ENCODE measurements at regions not wholly inside any gene's neighbourhood (a gene's known extent, or its start where the extent isn't known, plus 50 kb on each side); places are given as distances from the start of the nearest gene placed in this dataset.

DNA sequence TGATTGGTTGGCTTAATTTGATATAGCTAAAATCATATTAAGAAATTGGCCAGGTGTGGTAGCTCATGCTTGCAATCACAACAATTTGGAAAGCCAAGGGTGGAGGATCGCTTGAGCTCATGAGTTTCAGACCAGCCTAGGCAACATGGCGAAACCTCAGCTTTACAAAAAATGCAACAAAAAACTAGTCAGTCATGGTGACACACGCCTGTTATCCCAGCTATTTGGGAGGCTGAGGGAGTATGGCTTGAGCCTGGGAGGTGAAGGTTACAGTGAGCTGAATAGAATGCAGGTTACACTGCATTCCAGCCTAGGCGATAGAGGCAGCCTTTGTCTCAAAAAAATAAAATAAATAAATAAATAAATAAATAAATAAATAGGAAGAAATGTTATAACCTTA lies 1579.6 kb upstream of the SLC10A2 start:
- ChIA-PET CTCF (ENCODE audit: unreplicated experiment) (no interaction called here), POLR2A (no interaction called here)
- Histone ChIP-seq H3K4me1 (ENCODE audit: insufficient read depth, low read length, poor library complexity, severe bottlenecking) (no peaks in the 10 kb centered on the region), H3K9me3 (ENCODE audit: low read length) (no peaks in the 10 kb centered on the region), H3K36me3 (ENCODE audit: insufficient read depth, low read length) (no peaks in the 10 kb centered on the region), H3K4me2 (ENCODE audit: low read length) (no peak overlapping the region), H3K79me2 (ENCODE audit: insufficient read depth, low read depth, low read length) (no peaks in the 10 kb centered on the region), H3K27ac (ENCODE audit: low read depth, low read length, poor library complexity, severe bottlenecking) (no peak overlapping the region), H2AFZ (ENCODE audit: low read length) (no peak overlapping the region), H3K4me3 (ENCODE audit: low read depth, low read length, poor library complexity, severe bottlenecking) (no peak overlapping the region), H3K9me2 (ENCODE audit: insufficient read depth, low read length) (no peaks in the 10 kb centered on the region), H4K20me1 (ENCODE audit: insufficient read depth, low read length) (no peaks in the 10 kb centered on the region)
- BruUV-seq (replicated peaks): no TSS peak
- TF ChIP-seq EZH2phosphoT487 (IDR thresholded peaks at IDR 0.05; ENCODE audit: borderline replicate concordance, low read depth, low read length): no peak
- TF ChIP-seq, protein P1, sequence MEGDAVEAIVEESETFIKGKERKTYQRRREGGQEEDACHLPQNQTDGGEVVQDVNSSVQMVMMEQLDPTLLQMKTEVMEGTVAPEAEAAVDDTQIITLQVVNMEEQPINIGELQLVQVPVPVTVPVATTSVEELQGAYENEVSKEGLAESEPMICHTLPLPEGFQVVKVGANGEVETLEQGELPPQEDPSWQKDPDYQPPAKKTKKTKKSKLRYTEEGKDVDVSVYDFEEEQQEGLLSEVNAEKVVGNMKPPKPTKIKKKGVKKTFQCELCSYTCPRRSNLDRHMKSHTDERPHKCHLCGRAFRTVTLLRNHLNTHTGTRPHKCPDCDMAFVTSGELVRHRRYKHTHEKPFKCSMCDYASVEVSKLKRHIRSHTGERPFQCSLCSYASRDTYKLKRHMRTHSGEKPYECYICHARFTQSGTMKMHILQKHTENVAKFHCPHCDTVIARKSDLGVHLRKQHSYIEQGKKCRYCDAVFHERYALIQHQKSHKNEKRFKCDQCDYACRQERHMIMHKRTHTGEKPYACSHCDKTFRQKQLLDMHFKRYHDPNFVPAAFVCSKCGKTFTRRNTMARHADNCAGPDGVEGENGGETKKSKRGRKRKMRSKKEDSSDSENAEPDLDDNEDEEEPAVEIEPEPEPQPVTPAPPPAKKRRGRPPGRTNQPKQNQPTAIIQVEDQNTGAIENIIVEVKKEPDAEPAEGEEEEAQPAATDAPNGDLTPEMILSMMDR (conservative IDR thresholded peaks at IDR 0.05; ENCODE audit: low read length): no peak
- no peak for DNase-seq (ENCODE audit: low spot score)
- intact Hi-C loops (cut with micrococcal nuclease; ENCODE audit: unreplicated experiment): no loop called here

DNA sequence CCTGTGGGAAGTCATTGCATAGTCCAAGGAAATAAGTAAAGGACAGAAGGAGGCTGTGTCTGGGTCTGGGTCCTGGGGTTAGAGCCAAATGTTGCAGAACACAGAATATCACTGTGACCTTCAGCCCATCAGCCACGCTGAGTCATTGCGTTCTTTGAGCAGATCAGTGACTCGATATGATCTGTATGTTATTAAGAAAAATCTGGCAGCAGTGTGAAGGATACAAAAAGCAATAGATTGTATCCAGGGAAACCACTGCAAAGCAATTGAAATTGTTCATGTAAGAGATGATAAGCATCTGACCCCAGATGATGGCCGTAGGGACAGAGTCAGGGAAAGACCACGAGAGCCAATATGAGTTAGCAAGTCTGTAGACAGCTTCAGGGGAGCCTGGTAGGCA lies 1575.1 kb upstream of the SLC10A2 start:
- Histone ChIP-seq H3K4me1 (ENCODE audit: insufficient read depth, low read length, poor library complexity, severe bottlenecking) (no peaks in the 10 kb centered on the region), H3K9me3 (ENCODE audit: low read length) (no peaks in the 10 kb centered on the region), H3K4me2 (ENCODE audit: low read length) (no peak overlapping the region), H3K79me2 (ENCODE audit: insufficient read depth, low read depth, low read length) (no peaks in the 10 kb centered on the region), H4K20me1 (ENCODE audit: insufficient read depth, low read length) (no peaks in the 10 kb centered on the region), H3K4me3 (ENCODE audit: low read depth, low read length, poor library complexity, severe bottlenecking) (no peak overlapping the region), H3K9me2 (ENCODE audit: insufficient read depth, low read length) (no peaks in the 10 kb centered on the region), H3K27ac (ENCODE audit: low read depth, low read length, poor library complexity, severe bottlenecking) (no peak overlapping the region), H3K36me3 (ENCODE audit: insufficient read depth, low read length) (no peaks in the 10 kb centered on the region), H2AFZ (ENCODE audit: low read length) (no peak overlapping the region)
- TF ChIP-seq, protein P1 (conservative IDR thresholded peaks at IDR 0.05; ENCODE audit: low read length): no peak
- no peak for TF ChIP-seq EZH2phosphoT487 (IDR thresholded peaks at IDR 0.05; ENCODE audit: borderline replicate concordance, low read depth, low read length)
- DNase-seq (ENCODE audit: low spot score): no peak
- BruUV-seq (replicated peaks): no TSS peak
- intact Hi-C loops (cut with micrococcal nuclease; ENCODE audit: unreplicated experiment): no loop called here
- ChIA-PET POLR2A (no interaction called here), CTCF (ENCODE audit: unreplicated experiment) (no interaction called here)

DNA sequence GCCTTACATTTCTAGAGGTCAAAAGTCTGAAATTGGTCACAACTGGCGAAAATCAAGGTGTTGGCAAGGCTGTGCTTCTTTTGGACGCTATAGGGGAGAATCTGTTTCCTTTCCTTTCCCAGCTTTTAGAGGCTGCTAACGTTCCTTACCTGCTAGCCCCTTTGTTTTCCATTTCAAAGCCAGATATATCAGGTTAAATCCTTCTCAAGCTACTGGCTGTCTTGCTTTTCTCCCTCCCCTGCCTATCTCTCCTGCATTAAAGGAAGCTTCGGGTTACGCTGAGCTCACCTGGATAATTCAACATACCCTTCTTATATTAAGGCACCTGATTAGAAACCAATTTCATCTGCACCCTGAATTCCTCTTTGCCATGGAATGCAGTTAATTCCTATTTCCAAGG lies 1569.7 kb upstream of the SLC10A2 start:
- no peak for DNase-seq (ENCODE audit: low spot score)
- no peak for TF ChIP-seq EZH2phosphoT487 (IDR thresholded peaks at IDR 0.05; ENCODE audit: borderline replicate concordance, low read depth, low read length)
- TF ChIP-seq, protein P1 (conservative IDR thresholded peaks at IDR 0.05; ENCODE audit: low read length): no peak
- BruUV-seq (replicated peaks): no TSS peak
- Histone ChIP-seq H2AFZ (ENCODE audit: low read length) (no peak overlapping the region), H3K4me3 (ENCODE audit: low read depth, low read length, poor library complexity, severe bottlenecking) (no peak overlapping the region), H3K4me2 (ENCODE audit: low read length) (no peak overlapping the region), H3K36me3 (ENCODE audit: insufficient read depth, low read length) (no peaks in the 10 kb centered on the region), H3K27ac (ENCODE audit: low read depth, low read length, poor library complexity, severe bottlenecking) (no peak overlapping the region), H3K4me1 (ENCODE audit: insufficient read depth, low read length, poor library complexity, severe bottlenecking) (no peaks in the 10 kb centered on the region), H4K20me1 (ENCODE audit: insufficient read depth, low read length) (no peaks in the 10 kb centered on the region), H3K9me3 (ENCODE audit: low read length) (no peaks in the 10 kb centered on the region), H3K79me2 (ENCODE audit: insufficient read depth, low read depth, low read length) (no peaks in the 10 kb centered on the region), H3K9me2 (ENCODE audit: insufficient read depth, low read length) (no peaks in the 10 kb centered on the region)
- ChIA-PET POLR2A (interaction anchor here (0.6 kb wide), 1 partner anchor 64 kb away, joined by 3 read pairs; no protein-coding TSS in a partner anchor), CTCF (ENCODE audit: unreplicated experiment) (no interaction called here)
- intact Hi-C loops (cut with micrococcal nuclease; ENCODE audit: unreplicated experiment): no loop called here

Measured in OCI-LY7 (cell line).